OCI-LY7 (cell line): ENCODE measurements at regions not wholly inside any gene's neighbourhood (a gene's known extent, or its start where the extent isn't known, plus 50 kb on each side); places are given as distances from the start of the nearest gene placed in this dataset.

ENCODE experiments used
- BruUV-seq: library from RNA; stranded (reverse); fragments of 400-500 nt; replicated peaks from 2 replicates; lab custom pipeline; 2021; lab: Mats Ljungman, UMichigan
- CTCF ChIA-PET: fragments of 300-600 bp; sonication (Branson Sonifier 250); formaldehyde crosslinking; loops from one replicate; lab custom pipeline; 2022; ENCODE audit warnings: antibody characterized with exemption; ENCODE audit not compliant: unreplicated experiment; lab: Charles Lee
- POLR2A ChIA-PET: fragments of 300-600 bp; sonication (Branson Sonifier 250); formaldehyde crosslinking; loops from one replicate; lab custom pipeline; 2022; ENCODE audit warnings: antibody characterized with exemption; lab: Charles Lee
- DNase-seq: peaks from one replicate; pipeline ENCODE4 v3.0.0-alpha.2; 2015; ENCODE audit warnings: low spot score
- H2AFZ ChIP-seq: fragments of 200-600 bp; sonication (generic), shearing (Covaris generic); 2 replicates; pipeline ENCODE4 v1.6.1; 2014; ENCODE audit warnings: mild to moderate bottlenecking, antibody characterized with exemption, low read length, moderate library complexity
- H3K27ac ChIP-seq: fragments of 200-600 bp; sonication (generic); 2 replicates; pipeline ENCODE4 v1.5.1; 2014; ENCODE audit warnings: mixed run types, low read depth, mild to moderate bottlenecking, moderate library complexity, low read length, inconsistent platforms; ENCODE audit not compliant: poor library complexity, severe bottlenecking
- H3K36me3 ChIP-seq: fragments of 200-600 bp; sonication (generic); 2 replicates; pipeline ENCODE4 v1.6.1; 2014; ENCODE audit warnings: mild to moderate bottlenecking, antibody characterized with exemption, low read length, moderate library complexity, mixed read lengths; ENCODE audit not compliant: insufficient read depth
- H3K4me1 ChIP-seq: fragments of 200-600 bp; sonication (generic); 2 replicates; pipeline ENCODE4 v1.5.1; 2014; ENCODE audit warnings: mild to moderate bottlenecking, low read length; ENCODE audit not compliant: insufficient read depth, poor library complexity, severe bottlenecking
- H3K4me2 ChIP-seq: fragments of 200-600 bp; sonication (generic); 2 replicates; pipeline ENCODE4 v1.6.1; 2014; ENCODE audit warnings: mild to moderate bottlenecking, low read length
- H3K4me3 ChIP-seq: fragments of 200-600 bp; sonication (generic); 2 replicates; pipeline ENCODE4 v1.5.1; 2014; ENCODE audit warnings: mild to moderate bottlenecking, low read depth, low read length; ENCODE audit not compliant: poor library complexity, severe bottlenecking
- H3K79me2 ChIP-seq: fragments of 200-600 bp; sonication (generic); 2 replicates; pipeline ENCODE4 v1.6.1; 2016; ENCODE audit warnings: low read depth, mild to moderate bottlenecking, low read length, moderate library complexity, mixed read lengths; ENCODE audit not compliant: insufficient read depth
- H3K9me2 ChIP-seq: fragments of 200-600 bp; sonication (generic); 2 replicates; pipeline ENCODE4 v1.6.1; 2016; ENCODE audit warnings: mild to moderate bottlenecking, low read length, mixed read lengths; ENCODE audit not compliant: insufficient read depth
- H3K9me3 ChIP-seq: fragments of 200-600 bp; sonication (generic); 2 replicates; pipeline ENCODE4 v1.6.1; 2014; ENCODE audit warnings: mild to moderate bottlenecking, mixed run types, low read length, mixed read lengths
- H4K20me1 ChIP-seq: fragments of 200-600 bp; sonication (generic); 2 replicates; pipeline ENCODE4 v1.6.1; 2014; ENCODE audit warnings: mild to moderate bottlenecking, antibody characterized with exemption, low read length, moderate library complexity, mixed read lengths; ENCODE audit not compliant: insufficient read depth
- CTCF ChIP-seq: fragments of 200-600 bp; sonication (generic); conservative IDR thresholded peaks from 2 replicates; pipeline ENCODE4 v1.5.1; 2014; ENCODE audit warnings: mild to moderate bottlenecking, antibody characterized with exemption, low read length, moderate library complexity, mixed read lengths
- EZH2phosphoT487 ChIP-seq: fragments of 200-600 bp; sonication (generic); IDR thresholded peaks from 2 replicates; pipeline ENCODE4 v1.6.1; 2018; ENCODE audit warnings: low read depth, borderline replicate concordance, mild to moderate bottlenecking, mixed run types, antibody characterized with exemption, low read length, moderate library complexity, mixed read lengths
- intact Hi-C: fragments of 100-400 bp; cut with micrococcal nuclease; formaldehyde crosslinking; loops from one replicate; pipeline ENCODE4 v1.10.0; 2022; ENCODE audit not compliant: unreplicated experiment

- H3K9me2 ChIP-seq = no peaks in the 10 kb centered on the region
- no peaks in the 10 kb centered on the region for H3K9me3 ChIP-seq
- no peak overlapping the region for H3K4me2 ChIP-seq
- H4K20me1 ChIP-seq = no peaks in the 10 kb centered on the region
- CTCF ChIA-PET = no interaction called here
- no peak overlapping the region for H3K27ac ChIP-seq
- POLR2A ChIA-PET = no interaction called here
- H3K4me3 ChIP-seq = no peak overlapping the region
- intact Hi-C loops = no loop called here
- TF ChIP-seq EZH2phosphoT487 (no peak), CTCF (no peak)
- no peak for DNase-seq
- no TSS peak for BruUV-seq
- H2AFZ ChIP-seq = no peak overlapping the region
- no peaks in the 10 kb centered on the region for H3K4me1 ChIP-seq
- no peaks in the 10 kb centered on the region for H3K36me3 ChIP-seq
- no peaks in the 10 kb centered on the region for H3K79me2 ChIP-seq
Measured at GRCh38 chr7:16094651-16095050, 326.7 kb downstream of the CRPPA start.

- TF ChIP-seq CTCF (no peak), EZH2phosphoT487 (no peak)
- no TSS peak for BruUV-seq
- ChIA-PET CTCF (no interaction called here), POLR2A (interaction anchor here (0.5 kb wide), 1 partner anchor 206 kb away, joined by 5 read pairs; no protein-coding TSS in a partner anchor)
- Histone ChIP-seq H3K36me3 (no peaks in the 10 kb centered on the region), H3K4me2 (no peak overlapping the region), H3K4me3 (no peak overlapping the region), H3K9me3 (no peaks in the 10 kb centered on the region), H3K27ac (no peak overlapping the region), H4K20me1 (no peaks in the 10 kb centered on the region), H3K79me2 (no peaks in the 10 kb centered on the region), H3K9me2 (no peaks in the 10 kb centered on the region), H3K4me1 (no peaks in the 10 kb centered on the region), H2AFZ (no peak overlapping the region)
- DNase-seq = no peak
- intact Hi-C loops = no loop called here
Measured at GRCh38 chr7:16092711-16093110, 328.6 kb downstream of the CRPPA start.

- DNase-seq = no peak
- intact Hi-C loops = no loop called here
- H3K4me2 ChIP-seq = no peak overlapping the region
- no peak overlapping the region for H2AFZ ChIP-seq
- H3K79me2 ChIP-seq = no peaks in the 10 kb centered on the region
- CTCF ChIA-PET = no interaction called here
- TF ChIP-seq CTCF (no peak), EZH2phosphoT487 (no peak)
- no peaks in the 10 kb centered on the region for H3K4me1 ChIP-seq
- no TSS peak for BruUV-seq
- no peaks in the 10 kb centered on the region for H3K9me2 ChIP-seq
- no peaks in the 10 kb centered on the region for H4K20me1 ChIP-seq
- no peak overlapping the region for H3K4me3 ChIP-seq
- POLR2A ChIA-PET = no interaction called here
- H3K9me3 ChIP-seq = no peaks in the 10 kb centered on the region
- no peaks in the 10 kb centered on the region for H3K36me3 ChIP-seq
- no peak overlapping the region for H3K27ac ChIP-seq
Measured at GRCh38 chr7:16091701-16092310, 329.5 kb downstream of the CRPPA start.
